IMR-90 (cell line): ENCODE measurements at regions not wholly inside any gene's neighbourhood (a gene's known extent, or its start where the extent isn't known, plus 50 kb on each side); places are given as distances from the start of the nearest gene placed in this dataset.

Experiments used
- ATAC-seq: fragments of 200-7000 bp; cut with Tn5 transposase; 2 replicates; pipeline ENCODE4 v1.9.1; 2020; ENCODE audit warnings: low read depth, mild to moderate bottlenecking, moderate library complexity
- BruUV-seq: library from RNA; stranded (reverse); fragments of 400-500 nt; replicated peaks from 2 replicates; lab custom pipeline; 2021; lab: Mats Ljungman, UMichigan
- CTCF ChIA-PET: fragments of 300-600 bp; formaldehyde crosslinking; extraction: SDS; loops from one replicate; lab custom pipeline; 2021; ENCODE audit warnings: antibody characterized with exemption; lab: Yijun Ruan, JAX
- POLR2A ChIA-PET: fragments of 300-600 bp; sonication (Branson Sonifier 250); formaldehyde crosslinking; loops from one replicate; lab custom pipeline; 2022; ENCODE audit warnings: antibody characterized with exemption; ENCODE audit not compliant: unreplicated experiment; lab: Charles Lee
- DNase-seq: peaks from one replicate; pipeline ENCODE4 v3.0.0; 2013
- H2AFZ ChIP-seq: replicated peaks from 2 replicates; pipeline ENCODE3; 2013; ENCODE audit warnings: low read length, mild to moderate bottlenecking; ENCODE audit not compliant: poor library complexity
- H2AK5ac ChIP-seq: 2 replicates; pipeline ENCODE4 v1.6.1; 2013; ENCODE audit warnings: low read depth, low read length, inconsistent platforms
- H2AK9ac ChIP-seq: replicated peaks from 2 replicates; pipeline ENCODE3; 2013; ENCODE audit warnings: mild to moderate bottlenecking, low read depth, low read length, moderate library complexity; ENCODE audit not compliant: poor library complexity
- H2BK120ac ChIP-seq: 2 replicates; pipeline ENCODE4 v1.6.1; 2013; ENCODE audit warnings: low read depth, low read length, inconsistent platforms
- H2BK15ac ChIP-seq: 3 replicates; pipeline ENCODE4 v1.6.1; 2013; ENCODE audit warnings: low read depth, low read length, inconsistent platforms
- H2BK20ac ChIP-seq: 2 replicates; pipeline ENCODE4 v1.6.1; 2013; ENCODE audit warnings: low read depth, mild to moderate bottlenecking, inconsistent platforms, low read length, moderate library complexity
- H2BK5ac ChIP-seq: 2 replicates; pipeline ENCODE4 v1.6.1; 2013; ENCODE audit warnings: mild to moderate bottlenecking, low read depth, low read length, inconsistent platforms; ENCODE audit not compliant: poor library complexity, severe bottlenecking
- H3K14ac ChIP-seq: replicated peaks from 2 replicates; pipeline ENCODE4 v1.6.1; 2013; ENCODE audit warnings: low read depth, low read length, inconsistent platforms
- H3K18ac ChIP-seq: 2 replicates; pipeline ENCODE4 v1.6.1; 2013; ENCODE audit warnings: low read depth, low read length, control low read depth
- H3K23ac ChIP-seq: 2 replicates; pipeline ENCODE4 v1.6.1; 2013; ENCODE audit warnings: low read depth, low read length, inconsistent platforms
- H3K27ac ChIP-seq: 2 replicates; pipeline ENCODE4 v1.5.1; 2013; ENCODE audit warnings: mild to moderate bottlenecking, control low read depth, low read length; ENCODE audit not compliant: insufficient read depth
- H3K27me3 ChIP-seq: 2 replicates; pipeline ENCODE4 v1.6.1; 2013; ENCODE audit warnings: low read length; ENCODE audit not compliant: control insufficient read depth, insufficient read depth
- H3K36me3 ChIP-seq: 2 replicates; pipeline ENCODE4 v1.6.1; 2013; ENCODE audit warnings: low read length, mixed read lengths; ENCODE audit not compliant: control insufficient read depth, insufficient read depth
- H3K4ac ChIP-seq: 2 replicates; pipeline ENCODE4 v1.6.1; 2013; ENCODE audit warnings: low read depth, low read length, inconsistent platforms
- H3K4me1 ChIP-seq: 2 replicates; pipeline ENCODE4 v1.6.1; 2013; ENCODE audit warnings: low read length, mixed read lengths; ENCODE audit not compliant: control insufficient read depth, insufficient read depth
- H3K4me2 ChIP-seq: 2 replicates; pipeline ENCODE4 v1.6.1; 2013; ENCODE audit warnings: low read depth, mild to moderate bottlenecking, control low read depth, low read length, moderate library complexity
- H3K4me3 ChIP-seq: 2 replicates; pipeline ENCODE4 v1.5.1; 2013; ENCODE audit warnings: low read depth, mild to moderate bottlenecking, control low read depth, low read length, moderate library complexity; ENCODE audit not compliant: insufficient read depth
- H3K56ac ChIP-seq: 2 replicates; pipeline ENCODE4 v1.6.1; 2013; ENCODE audit warnings: low read length, inconsistent platforms; ENCODE audit not compliant: insufficient read depth; ENCODE audit errors: extremely low read depth
- H3K79me1 ChIP-seq, 2 experiments: 2 replicates each; pipeline ENCODE4 v1.6.1; 2013; ENCODE audit warnings: low read length in 2 of 2, inconsistent platforms in 1 of 2, low read depth in 1 of 2
- H3K9ac ChIP-seq: 2 replicates; pipeline ENCODE4 v1.6.1; 2013; ENCODE audit warnings: low read depth, low read length, control low read depth
- H3K9me1 ChIP-seq: 2 replicates; pipeline ENCODE4 v1.6.1; 2013; ENCODE audit warnings: low read length, inconsistent platforms; ENCODE audit not compliant: insufficient read depth
- H3K9me3 ChIP-seq: 2 replicates; pipeline ENCODE4 v1.6.1; 2013; ENCODE audit warnings: low read length; ENCODE audit not compliant: control insufficient read depth, insufficient read depth
- H4K20me1 ChIP-seq: 2 replicates; pipeline ENCODE4 v1.6.1; 2013; ENCODE audit warnings: low read length, inconsistent platforms; ENCODE audit not compliant: insufficient read depth
- H4K5ac ChIP-seq: 2 replicates; pipeline ENCODE4 v1.6.1; 2013; ENCODE audit warnings: mild to moderate bottlenecking, low read depth, low read length, control low read depth
- H4K8ac ChIP-seq, 2 experiments: 2 replicates each; pipeline ENCODE4 v1.6.1; 2013; ENCODE audit warnings: low read depth in 2 of 2, low read length in 2 of 2, control low read depth in 1 of 2, inconsistent platforms in 1 of 2
- H4K91ac ChIP-seq: 2 replicates; pipeline ENCODE4 v1.6.1; 2013; ENCODE audit warnings: low read depth, low read length, inconsistent platforms; ENCODE audit not compliant: insufficient read depth
- BHLHE40 ChIP-seq: fragments of 150-350 bp; IDR thresholded peaks from 2 replicates; pipeline ENCODE4 v1.6.1; 2016; ENCODE audit warnings: mild to moderate bottlenecking, low read depth, low read length
- CEBPB ChIP-seq: IDR thresholded peaks from 2 replicates; pipeline ENCODE4 v1.6.1; 2012; ENCODE audit warnings: low read depth, low read length, improper control_type of control experiment
- FOS ChIP-seq: fragments of 150-350 bp; IDR thresholded peaks from 2 replicates; pipeline ENCODE4 v1.6.1; 2016; ENCODE audit warnings: low read depth, low read length
- MAZ ChIP-seq: IDR thresholded peaks from 2 replicates; pipeline ENCODE4 v1.6.1; 2012; ENCODE audit warnings: low read depth, mild to moderate bottlenecking, low read length, improper control_type of control experiment, moderate library complexity, borderline replicate concordance
- POLR2A ChIP-seq: IDR thresholded peaks from 2 replicates; pipeline ENCODE4 v1.6.1; 2012; ENCODE audit warnings: mild to moderate bottlenecking, low read depth, low read length
- RCOR1 ChIP-seq: IDR thresholded peaks from 2 replicates; pipeline ENCODE4 v1.6.1; 2012; ENCODE audit warnings: mild to moderate bottlenecking, low read length, improper control_type of control experiment; ENCODE audit not compliant: insufficient replicate concordance
- WGBS, 2 experiments: methylation state at CpG; one replicate each; pipeline versions ENCODE4 v1.1.5 to v1.1.7; 2013; ENCODE audit warnings: missing lambda C conversion rate in 2 of 2; ENCODE audit not compliant: insufficient read length in 1 of 2; ENCODE audit errors: extremely low coverage in 2 of 2; 5-methylcytosine and 5-hydroxymethylcytosine counted together
- dilution Hi-C: fragments of 300-500 bp; cut with HindIII; formaldehyde crosslinking; loops from one replicate; pipeline ENCODE4 v1.14.3; 2018; ENCODE audit warnings: low sequenced_read_pairs; ENCODE audit not compliant: unreplicated experiment
- in situ Hi-C: fragments of 300-500 bp; cut with MboI; formaldehyde crosslinking; loops from 3 replicates; pipeline ENCODE4 v1.14.3; 2019; ENCODE audit warnings: low sequenced_read_pairs, inconsistent platforms, mixed read lengths
- intact Hi-C: fragments of 100-400 bp; cut with micrococcal nuclease; formaldehyde crosslinking; loops from 2 replicates; pipeline ENCODE4 v1.10.0; 2022

DNA sequence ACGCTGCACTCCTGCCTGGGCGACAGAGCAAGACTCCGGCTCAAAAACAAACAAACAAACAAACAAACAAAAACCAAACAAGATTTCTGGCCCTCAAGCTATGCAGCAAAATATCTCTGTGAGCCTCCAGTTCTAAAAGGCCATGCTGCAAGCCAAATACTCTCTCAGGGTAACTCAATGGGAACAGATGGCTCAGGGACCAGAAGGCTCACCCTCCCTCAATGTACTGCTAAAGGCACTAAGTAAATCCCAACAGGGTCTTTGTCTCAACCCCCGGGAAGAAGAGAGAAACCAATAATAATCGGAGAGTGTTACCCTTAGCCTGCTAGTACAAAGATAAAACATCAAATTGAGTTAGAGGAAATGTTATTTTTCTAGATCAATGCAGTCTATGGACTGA, 119.7 kb upstream of the ZC3H12C start:
- ATAC-seq (no peak), DNase-seq (no peak)
- H3K56ac ChIP-seq: no peak overlapping the region
- no peak overlapping the region for H3K27ac ChIP-seq
- no peaks in the 10 kb centered on the region for H3K36me3 ChIP-seq
- H4K8ac ChIP-seq: no peak overlapping the region
- no peaks in the 10 kb centered on the region for H3K27me3 ChIP-seq
- no TSS peak for BruUV-seq
- no peak overlapping the region for H2AK9ac ChIP-seq
- in situ Hi-C loops (loop anchor here (25.0 kb wide), 1 partner anchor 214 kb away; no protein-coding TSS in a partner anchor), intact Hi-C loops (no loop called here), dilution Hi-C loops (no loop called here)
- no peak overlapping the region for H2AK5ac ChIP-seq
- H3K4me1 ChIP-seq: peaks cover 3% of the 10 kb centered on the region; the same call in 1 of the 2 replicates
- TF ChIP-seq POLR2A (no peak), CEBPB (no peak), FOS (no peak), BHLHE40 (no peak), MAZ (no peak), RCOR1 (no peak)
- no peak overlapping the region for H3K23ac ChIP-seq
- no peaks in the 10 kb centered on the region for H4K20me1 ChIP-seq
- H2BK20ac ChIP-seq: no peak overlapping the region
- no peak overlapping the region for H3K4me2 ChIP-seq
- no peak overlapping the region for H3K9ac ChIP-seq
- no peak overlapping the region for H4K91ac ChIP-seq
- H3K4ac ChIP-seq: no peak overlapping the region
- POLR2A ChIA-PET: no interaction called here
- no peak overlapping the region for H2BK120ac ChIP-seq
- no peaks in the 10 kb centered on the region for H3K9me3 ChIP-seq
- H2AFZ ChIP-seq: no peak overlapping the region
- H3K79me1 ChIP-seq: no peaks in the 10 kb centered on the region
- H2BK15ac ChIP-seq: no peak overlapping the region
- no peak overlapping the region for H4K5ac ChIP-seq
- H3K18ac ChIP-seq: no peak overlapping the region
- no peak overlapping the region for H2BK5ac ChIP-seq
- H3K14ac ChIP-seq: no peak overlapping the region
- WGBS, 2 experiments: 100% methylated on average over 1 of the region's 5 CpGs; no CpG with 5 or more reads in 1 of the 2 experiments
- H3K9me1 ChIP-seq: no peaks in the 10 kb centered on the region
- H3K4me3 ChIP-seq: no peak overlapping the region
- CTCF ChIA-PET: no interaction called here
